ENCODE measurements at regions not wholly inside any gene's neighbourhood (a gene's known extent, or its start where the extent isn't known, plus 50 kb on each side); places are given as distances from the start of the nearest gene placed in this dataset.

DNA sequence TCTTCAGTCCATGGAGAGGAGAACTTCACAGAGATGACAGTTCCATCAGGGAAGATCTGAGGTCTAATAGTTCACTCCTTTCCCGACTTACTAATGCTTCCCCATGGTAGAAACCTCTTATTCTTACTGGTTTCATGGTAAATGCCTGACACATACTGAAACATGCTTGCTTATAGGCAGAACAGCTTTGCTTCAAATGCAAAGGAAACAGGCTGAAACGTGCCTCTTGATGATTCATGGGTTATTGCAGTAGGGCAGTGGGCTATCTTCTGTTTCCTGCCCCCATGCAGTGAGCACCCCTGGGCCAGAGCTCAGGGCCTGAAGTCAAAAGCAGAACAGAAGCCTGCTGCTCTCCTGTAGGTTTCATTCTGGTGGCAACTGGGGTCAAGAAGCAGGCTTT, 223.5 kb downstream of the RDH14 start:
- TF ChIP-seq FOXA1 (IDR thresholded peaks at IDR 0.05) (no peak), ZNF384 (IDR thresholded peaks at IDR 0.05) (no peak), ELF4 (IDR thresholded peaks at IDR 0.05) (no peak), HDGF (IDR thresholded peaks at IDR 0.05; ENCODE audit: borderline replicate concordance) (no peak), FOXK2 (IDR thresholded peaks at IDR 0.05) (no peak), SUZ12 (IDR thresholded peaks at IDR 0.05) (no peak), NFRKB (IDR thresholded peaks at IDR 0.05) (no peak)
- ChIA-PET CTCF (no interaction called here), POLR2A (no interaction called here)
- no peak for DNase-seq (ENCODE audit: extremely low spot score)

GRCh38 chr2:18332477-18332876, 228.0 kb downstream of the RDH14 start:
- TF ChIP-seq ARNT (IDR thresholded peaks at IDR 0.05) (no peak), FOXA1 (IDR thresholded peaks at IDR 0.05) (no peak), FOXM1 (IDR thresholded peaks at IDR 0.05; ENCODE audit: borderline replicate concordance) (no peak), NFRKB (IDR thresholded peaks at IDR 0.05) (no peak), ZNF384 (IDR thresholded peaks at IDR 0.05) (no peak), FOXK2 (IDR thresholded peaks at IDR 0.05) (no peak), BHLHE40 (IDR thresholded peaks at IDR 0.05; ENCODE audit: borderline replicate concordance) (no peak), HDGF (IDR thresholded peaks at IDR 0.05; ENCODE audit: borderline replicate concordance) (no peak)
- CTCF ChIA-PET, result no interaction called here
- POLR2A ChIA-PET, result no interaction called here
- no peak for DNase-seq (ENCODE audit: extremely low spot score)

- no peak for DNase-seq (ENCODE audit: extremely low spot score)
- CTCF ChIA-PET, result no interaction called here
- POLR2A ChIA-PET, result no interaction called here
- TF ChIP-seq HDGF (IDR thresholded peaks at IDR 0.05; ENCODE audit: borderline replicate concordance) (no peak), L3MBTL2 (conservative IDR thresholded peaks at IDR 0.05) (no peak), TARDBP (IDR thresholded peaks at IDR 0.05) (no peak), NFRKB (IDR thresholded peaks at IDR 0.05) (no peak), SP1 (IDR thresholded peaks at IDR 0.05) (no peak), PKNOX1 (IDR thresholded peaks at IDR 0.05) (no peak), ELF4 (IDR thresholded peaks at IDR 0.05) (no peak), SUZ12 (IDR thresholded peaks at IDR 0.05) (no peak), FOXM1 (IDR thresholded peaks at IDR 0.05; ENCODE audit: borderline replicate concordance) (no peak), CTBP1 (IDR thresholded peaks at IDR 0.05; ENCODE audit: borderline replicate concordance) (no peak), FOXA1 (IDR thresholded peaks at IDR 0.05) (no peak), LEF1 (IDR thresholded peaks at IDR 0.05; ENCODE audit: borderline replicate concordance) (no peak), ZNF384 (IDR thresholded peaks at IDR 0.05) (no peak), ARNT (IDR thresholded peaks at IDR 0.05) (no peak), BHLHE40 (IDR thresholded peaks at IDR 0.05; ENCODE audit: borderline replicate concordance) (no peak), FOXK2 (IDR thresholded peaks at IDR 0.05) (no peak)
Observed at GRCh38 chr2:18325118-18325517, 235.3 kb downstream of the RDH14 start.

- TF ChIP-seq HDGF (IDR thresholded peaks at IDR 0.05; ENCODE audit: borderline replicate concordance) (no peak), SP1 (IDR thresholded peaks at IDR 0.05) (no peak), CTBP1 (IDR thresholded peaks at IDR 0.05; ENCODE audit: borderline replicate concordance) (no peak), BHLHE40 (IDR thresholded peaks at IDR 0.05; ENCODE audit: borderline replicate concordance) (no peak), FOXM1 (IDR thresholded peaks at IDR 0.05; ENCODE audit: borderline replicate concordance) (no peak), PKNOX1 (IDR thresholded peaks at IDR 0.05) (no peak), L3MBTL2 (conservative IDR thresholded peaks at IDR 0.05) (no peak), NFRKB (IDR thresholded peaks at IDR 0.05) (no peak), FOXK2 (IDR thresholded peaks at IDR 0.05) (no peak), ZNF384 (IDR thresholded peaks at IDR 0.05) (no peak), TARDBP (IDR thresholded peaks at IDR 0.05) (no peak), ELF4 (IDR thresholded peaks at IDR 0.05) (no peak), FOXA1 (IDR thresholded peaks at IDR 0.05) (no peak)
- DNase-seq (ENCODE audit: extremely low spot score), result no peak
- ChIA-PET CTCF (no interaction called here), POLR2A (no interaction called here)
Observed at GRCh38 chr2:18319987-18320386, 240.5 kb downstream of the RDH14 start.

DNA sequence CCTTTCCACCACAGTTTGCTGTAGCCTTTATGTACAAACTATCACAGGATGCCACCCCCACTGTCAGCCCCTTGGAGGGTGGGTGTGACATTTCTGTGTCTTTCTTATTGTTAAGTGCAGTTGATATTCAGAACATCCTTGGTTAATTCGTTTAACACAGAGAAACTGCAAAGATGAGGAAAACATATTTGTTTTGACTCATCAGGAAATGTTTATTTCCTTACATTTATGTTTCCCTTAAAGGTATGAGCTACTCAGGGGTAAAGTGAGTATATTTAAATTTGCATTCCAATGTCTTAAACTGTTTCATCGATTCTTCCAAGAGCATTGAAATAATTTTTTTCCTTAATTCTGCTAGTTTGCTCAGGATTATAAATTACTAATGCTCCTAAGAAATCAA, 243.4 kb downstream of the RDH14 start:
- TF ChIP-seq TARDBP (IDR thresholded peaks at IDR 0.05), result no peak
- TF ChIP-seq L3MBTL2 (conservative IDR thresholded peaks at IDR 0.05), result no peak
- TF ChIP-seq ZNF384 (IDR thresholded peaks at IDR 0.05), result no peak
- no peak for TF ChIP-seq CTBP1 (IDR thresholded peaks at IDR 0.05; ENCODE audit: borderline replicate concordance)
- no peak for TF ChIP-seq NFRKB (IDR thresholded peaks at IDR 0.05)
- TF ChIP-seq PKNOX1 (IDR thresholded peaks at IDR 0.05), result no peak
- TF ChIP-seq BHLHE40 (IDR thresholded peaks at IDR 0.05; ENCODE audit: borderline replicate concordance), result no peak
- no peak for TF ChIP-seq FOXM1 (IDR thresholded peaks at IDR 0.05; ENCODE audit: borderline replicate concordance)
- TF ChIP-seq LEF1 (IDR thresholded peaks at IDR 0.05; ENCODE audit: borderline replicate concordance), result no peak
- TF ChIP-seq HDGF (IDR thresholded peaks at IDR 0.05; ENCODE audit: borderline replicate concordance), result no peak
- no peak for TF ChIP-seq ARNT (IDR thresholded peaks at IDR 0.05)
- no peak for TF ChIP-seq SUZ12 (IDR thresholded peaks at IDR 0.05)
- TF ChIP-seq FOXA1 (IDR thresholded peaks at IDR 0.05), result no peak
- TF ChIP-seq SP1 (IDR thresholded peaks at IDR 0.05), result no peak
- no peak for TF ChIP-seq FOXK2 (IDR thresholded peaks at IDR 0.05)
- TF ChIP-seq ELF4 (IDR thresholded peaks at IDR 0.05), result no peak
- CTCF ChIA-PET, result no interaction called here
- POLR2A ChIA-PET, result no interaction called here
- no peak for DNase-seq (ENCODE audit: extremely low spot score)

DNA sequence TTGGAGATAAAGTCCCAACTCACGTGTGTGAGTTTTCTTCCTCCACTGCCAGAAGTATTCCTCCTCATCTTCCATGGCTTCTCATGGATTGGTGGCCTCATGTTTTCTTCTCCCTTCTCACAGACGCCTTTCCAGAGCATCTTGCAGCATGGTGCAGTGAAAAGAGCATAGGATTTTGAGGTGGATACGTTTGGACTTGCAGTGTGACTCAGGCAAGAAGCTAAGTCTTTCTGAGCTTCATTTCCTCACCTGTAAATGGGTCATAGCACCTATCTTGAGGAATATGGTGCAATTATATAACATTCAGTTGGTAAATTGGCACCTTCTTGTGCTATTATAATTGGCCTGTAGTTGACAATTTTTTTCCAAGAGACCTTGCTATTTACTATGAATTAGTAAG, 247.6 kb downstream of the RDH14 start:
- POLR2A ChIA-PET, result no interaction called here
- DNase-seq (ENCODE audit: extremely low spot score), result no peak
- CTCF ChIA-PET, result no interaction called here
- TF ChIP-seq ARNT (IDR thresholded peaks at IDR 0.05) (no peak), FOXK2 (IDR thresholded peaks at IDR 0.05) (no peak), CTBP1 (IDR thresholded peaks at IDR 0.05; ENCODE audit: borderline replicate concordance) (no peak), ZNF384 (IDR thresholded peaks at IDR 0.05) (no peak), FOXM1 (IDR thresholded peaks at IDR 0.05; ENCODE audit: borderline replicate concordance) (no peak), TARDBP (IDR thresholded peaks at IDR 0.05) (no peak), ELF4 (IDR thresholded peaks at IDR 0.05) (no peak), LEF1 (IDR thresholded peaks at IDR 0.05; ENCODE audit: borderline replicate concordance) (no peak), BHLHE40 (IDR thresholded peaks at IDR 0.05; ENCODE audit: borderline replicate concordance) (no peak), HDGF (IDR thresholded peaks at IDR 0.05; ENCODE audit: borderline replicate concordance) (no peak), SUZ12 (IDR thresholded peaks at IDR 0.05) (no peak), L3MBTL2 (conservative IDR thresholded peaks at IDR 0.05) (no peak), PKNOX1 (IDR thresholded peaks at IDR 0.05) (no peak), FOXA1 (IDR thresholded peaks at IDR 0.05) (no peak), NFRKB (IDR thresholded peaks at IDR 0.05) (no peak)
